A673 (cell line): ENCODE measurements at regions not wholly inside any gene's neighbourhood (a gene's known extent, or its start where the extent isn't known, plus 50 kb on each side); places are given as distances from the start of the nearest gene placed in this dataset.

ENCODE experiments used
- EZH2 ChIP-seq: fragments of 200-600 bp; sonication (generic); IDR thresholded peaks from 2 replicates; pipeline ENCODE4 v1.6.1; 2017; ENCODE audit warnings: borderline replicate concordance, low read depth, mild to moderate bottlenecking, mixed read lengths, antibody characterized with exemption, low read length; ENCODE audit not compliant: poor library complexity, severe bottlenecking
- TF ChIP-seq, protein P1 (sequence below): fragments of 300-800, 200-600 bp; sonication (generic); conservative IDR thresholded peaks from 2 replicates; pipeline ENCODE4 v1.5.1; 2017; ENCODE audit warnings: low read depth, mild to moderate bottlenecking, antibody characterized with exemption, low read length, moderate library complexity, mixed read lengths

DNA sequence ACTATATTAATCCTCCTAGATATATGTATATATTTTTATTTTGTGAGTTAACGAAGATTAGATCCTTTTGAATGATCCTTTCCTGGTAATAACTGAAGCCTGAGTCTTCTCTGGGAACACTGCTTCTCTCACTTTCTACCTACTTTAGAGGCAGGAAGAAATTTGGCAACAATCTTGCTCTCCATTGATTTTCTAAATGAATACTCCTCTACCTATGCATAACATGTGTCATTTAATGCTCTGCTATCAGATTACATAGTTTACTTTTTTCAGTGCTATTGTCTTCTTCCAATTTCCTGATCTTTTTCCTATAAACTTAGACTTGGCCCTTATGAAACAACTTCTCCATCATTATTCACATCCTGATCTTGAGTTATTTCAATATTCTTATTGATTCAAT, 60.4 kb upstream of the PDHA2 start:
- TF ChIP-seq, protein P1, sequence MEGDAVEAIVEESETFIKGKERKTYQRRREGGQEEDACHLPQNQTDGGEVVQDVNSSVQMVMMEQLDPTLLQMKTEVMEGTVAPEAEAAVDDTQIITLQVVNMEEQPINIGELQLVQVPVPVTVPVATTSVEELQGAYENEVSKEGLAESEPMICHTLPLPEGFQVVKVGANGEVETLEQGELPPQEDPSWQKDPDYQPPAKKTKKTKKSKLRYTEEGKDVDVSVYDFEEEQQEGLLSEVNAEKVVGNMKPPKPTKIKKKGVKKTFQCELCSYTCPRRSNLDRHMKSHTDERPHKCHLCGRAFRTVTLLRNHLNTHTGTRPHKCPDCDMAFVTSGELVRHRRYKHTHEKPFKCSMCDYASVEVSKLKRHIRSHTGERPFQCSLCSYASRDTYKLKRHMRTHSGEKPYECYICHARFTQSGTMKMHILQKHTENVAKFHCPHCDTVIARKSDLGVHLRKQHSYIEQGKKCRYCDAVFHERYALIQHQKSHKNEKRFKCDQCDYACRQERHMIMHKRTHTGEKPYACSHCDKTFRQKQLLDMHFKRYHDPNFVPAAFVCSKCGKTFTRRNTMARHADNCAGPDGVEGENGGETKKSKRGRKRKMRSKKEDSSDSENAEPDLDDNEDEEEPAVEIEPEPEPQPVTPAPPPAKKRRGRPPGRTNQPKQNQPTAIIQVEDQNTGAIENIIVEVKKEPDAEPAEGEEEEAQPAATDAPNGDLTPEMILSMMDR = no peak
- TF ChIP-seq EZH2 = no peak
